H9 (cell line): ENCODE measurements at regions not wholly inside any gene's neighbourhood (a gene's known extent, or its start where the extent isn't known, plus 50 kb on each side); places are given as distances from the start of the nearest gene placed in this dataset.

Experiments used
- DNase-seq: peaks from one replicate; pipeline ENCODE4 v3.0.0-alpha.2; 2017
- H2AFZ ChIP-seq: one replicate; pipeline ENCODE4 v1.6.1; 2013; ENCODE audit warnings: mild to moderate bottlenecking, low read length, control low read depth, moderate library complexity
- H2AK5ac ChIP-seq: 2 replicates; pipeline ENCODE4 v1.6.1; 2013; ENCODE audit warnings: low read length, control low read depth, mixed read lengths; ENCODE audit not compliant: insufficient read length
- H2BK120ac ChIP-seq: one replicate; pipeline ENCODE4 v1.6.1; 2013; ENCODE audit warnings: low read depth, mild to moderate bottlenecking, low read length, control low read depth, inconsistent platforms; ENCODE audit not compliant: poor library complexity, severe bottlenecking
- H2BK12ac ChIP-seq: 2 replicates; pipeline ENCODE4 v1.6.1; 2013; ENCODE audit warnings: low read length, control low read depth, mixed read lengths, low read depth; ENCODE audit not compliant: insufficient read length
- H2BK15ac ChIP-seq: 2 replicates; pipeline ENCODE4 v1.6.1; 2013; ENCODE audit warnings: low read depth, low read length, control low read depth
- H2BK20ac ChIP-seq: one replicate; pipeline ENCODE4 v1.6.1; 2013; ENCODE audit warnings: low read depth, mild to moderate bottlenecking, low read length, control low read depth, inconsistent platforms; ENCODE audit not compliant: poor library complexity, severe bottlenecking
- H2BK5ac ChIP-seq: 2 replicates; pipeline ENCODE4 v1.6.1; 2013; ENCODE audit warnings: low read length, control low read depth, mixed read lengths; ENCODE audit not compliant: insufficient read length
- H3K14ac ChIP-seq: 2 replicates; pipeline ENCODE4 v1.6.1; 2013; ENCODE audit warnings: low read length, control low read depth; ENCODE audit not compliant: insufficient read depth
- H3K18ac ChIP-seq: 2 replicates; pipeline ENCODE4 v1.6.1; 2013; ENCODE audit warnings: low read depth, mild to moderate bottlenecking, mixed read lengths, low read length, control low read depth; ENCODE audit not compliant: insufficient read length
- H3K23ac ChIP-seq: 2 replicates; pipeline ENCODE4 v1.6.1; 2013; ENCODE audit warnings: low read length, control low read depth, mixed read lengths, low read depth; ENCODE audit not compliant: insufficient read length
- H3K23me2 ChIP-seq: 2 replicates; pipeline ENCODE4 v1.6.1; 2013; ENCODE audit warnings: low read depth, mild to moderate bottlenecking, mixed read lengths, low read length, control low read depth; ENCODE audit not compliant: insufficient read length, poor library complexity, severe bottlenecking
- H3K27ac ChIP-seq: 2 replicates; pipeline ENCODE4 v1.5.1; 2013; ENCODE audit warnings: low read length, control low read depth, mixed read lengths, low read depth; ENCODE audit not compliant: insufficient read length
- H3K27me3 ChIP-seq: 2 replicates; pipeline ENCODE4 v1.6.1; 2013; ENCODE audit warnings: low read length, control low read depth, inconsistent platforms; ENCODE audit not compliant: insufficient read depth
- H3K4ac ChIP-seq: 2 replicates; pipeline ENCODE4 v1.6.1; 2013; ENCODE audit warnings: low read depth, mild to moderate bottlenecking, control low read depth, inconsistent platforms, low read length, moderate library complexity
- H3K4me1 ChIP-seq: 2 replicates; pipeline ENCODE4 v1.6.1; 2013; ENCODE audit warnings: low read length, control low read depth, inconsistent platforms; ENCODE audit not compliant: insufficient read depth
- H3K4me2 ChIP-seq: 2 replicates; pipeline ENCODE4 v1.6.1; 2013; ENCODE audit warnings: low read length, control low read depth, mixed read lengths; ENCODE audit not compliant: insufficient read length, insufficient read depth
- H3K56ac ChIP-seq: 2 replicates; pipeline ENCODE4 v1.6.1; 2013; ENCODE audit warnings: low read depth, mild to moderate bottlenecking, mixed read lengths, low read length, control low read depth; ENCODE audit not compliant: insufficient read length
- H3K79me1 ChIP-seq: 2 replicates; pipeline ENCODE4 v1.6.1; 2013; ENCODE audit warnings: low read depth, mild to moderate bottlenecking, moderate library complexity, low read length, control low read depth, inconsistent platforms; ENCODE audit not compliant: insufficient read depth, poor library complexity, severe bottlenecking
- H3K79me2 ChIP-seq: 2 replicates; pipeline ENCODE4 v1.6.1; 2013; ENCODE audit warnings: low read length, control low read depth, inconsistent platforms; ENCODE audit not compliant: insufficient read depth
- H3K9ac ChIP-seq: 2 replicates; pipeline ENCODE4 v1.6.1; 2013; ENCODE audit warnings: low read length, control low read depth, mixed read lengths; ENCODE audit not compliant: insufficient read length; ENCODE audit errors: extremely low read depth
- H3K9me3 ChIP-seq: one replicate; pipeline ENCODE4 v1.6.1; 2013; ENCODE audit warnings: low read depth, low read length, inconsistent platforms; ENCODE audit not compliant: control insufficient read depth
- H3T11ph ChIP-seq: one replicate; pipeline ENCODE4 v1.6.1; 2013; ENCODE audit warnings: mild to moderate bottlenecking, low read length, control low read depth, inconsistent platforms
- H4K20me1 ChIP-seq: one replicate; pipeline ENCODE4 v1.6.1; 2013; ENCODE audit not compliant: control insufficient read depth, insufficient read length, insufficient read depth
- H4K5ac ChIP-seq: 2 replicates; pipeline ENCODE4 v1.6.1; 2013; ENCODE audit warnings: low read depth, mild to moderate bottlenecking, mixed read lengths, low read length, control low read depth; ENCODE audit not compliant: insufficient read length
- H4K8ac ChIP-seq: replicated peaks from 2 replicates; pipeline ENCODE4 v1.6.1; 2013; ENCODE audit warnings: low read length, control low read depth, mixed read lengths, low read depth; ENCODE audit not compliant: insufficient read length
- H4K91ac ChIP-seq: 2 replicates; pipeline ENCODE4 v1.6.1; 2013; ENCODE audit warnings: low read depth, mild to moderate bottlenecking, moderate library complexity, mixed read lengths, low read length, control low read depth; ENCODE audit not compliant: insufficient read length
- H3K27ac Mint-ChIP-seq, 3 experiments: 2 replicates in 2 of 3; 3 replicates in 1 of 3; pipeline ENCODE4 v1.8.0; 2020 to 2021; ENCODE audit warnings: mixed read lengths in 3 of 3, mild to moderate bottlenecking in 1 of 3, moderate library complexity in 1 of 3
- H3K27me3 Mint-ChIP-seq: 2 replicates; pipeline ENCODE4 v1.8.0; 2021; ENCODE audit warnings: low read depth, mild to moderate bottlenecking, moderate library complexity, mixed read lengths
- H3K36me3 Mint-ChIP-seq, 3 experiments: 2 replicates in 2 of 3; 3 replicates in 1 of 3; pipeline ENCODE4 v1.8.0; 2020 to 2021; ENCODE audit warnings: low read depth in 3 of 3, mixed read lengths in 3 of 3; ENCODE audit not compliant: insufficient read depth in 1 of 3
- H3K4me1 Mint-ChIP-seq, 2 experiments: 2 replicates each; pipeline ENCODE4 v1.8.0; 2020; ENCODE audit warnings: mixed read lengths in 2 of 2
- H3K4me3 Mint-ChIP-seq, 2 experiments: 2 replicates in 1 of 2; 3 replicates in 1 of 2; pipeline ENCODE4 v1.8.0; 2020 to 2021; ENCODE audit warnings: mild to moderate bottlenecking in 2 of 2, mixed read lengths in 2 of 2, moderate library complexity in 1 of 2
- H3K9me3 Mint-ChIP-seq, 2 experiments: 2 replicates in 1 of 2; 3 replicates in 1 of 2; pipeline ENCODE4 v1.8.0; 2020; ENCODE audit warnings: mild to moderate bottlenecking in 2 of 2, mixed read lengths in 2 of 2, moderate library complexity in 1 of 2
- CTCF ChIP-seq: fragments of 200-600 bp; sonication (generic); conservative IDR thresholded peaks from 3 replicates; pipeline ENCODE4 v1.8.0; 2021; ENCODE audit warnings: antibody characterized with exemption, mild to moderate bottlenecking
- WGBS: extraction: QIAGEN DNeasy Blood & Tissue Kit; methylation state at CpG from one replicate; pipeline ENCODE4 v1.1.7; 2013; ENCODE audit warnings: missing lambda C conversion rate, low lambda C conversion rate, mixed read lengths; ENCODE audit not compliant: insufficient read length; ENCODE audit errors: extremely low coverage; 5-methylcytosine and 5-hydroxymethylcytosine counted together

GRCh38 chr16:5900046-5900445 is 802.5 kb upstream of the EEF2KMT start:
- no peak overlapping the region for H2BK12ac ChIP-seq
- no peak overlapping the region for H3K27ac Mint-ChIP-seq
- H3K14ac ChIP-seq, result no peak overlapping the region
- peaks cover 24 to 26% of the 10 kb centered on the region in 2 experiments for H3K4me1 Mint-ChIP-seq
- no peaks in the 10 kb centered on the region for H3K27me3 Mint-ChIP-seq
- H2AFZ ChIP-seq, result no peak overlapping the region
- no peak overlapping the region for H3K23ac ChIP-seq
- no peak overlapping the region for H3K27ac ChIP-seq
- no peaks in the 10 kb centered on the region for H3K79me1 ChIP-seq
- H2BK15ac ChIP-seq, result no peak overlapping the region
- no peak overlapping the region for H4K5ac ChIP-seq
- no peaks in the 10 kb centered on the region; a peak in 2 of 7 replicates for H3K36me3 Mint-ChIP-seq
- no peak overlapping the region for H4K8ac ChIP-seq
- H3K56ac ChIP-seq, result no peak overlapping the region
- H3K9ac ChIP-seq, result no peak overlapping the region
- H3K18ac ChIP-seq, result no peak overlapping the region
- no peak overlapping the region for H2BK120ac ChIP-seq
- no peak overlapping the region for H3K4me3 Mint-ChIP-seq
- no peak overlapping the region for H3K4ac ChIP-seq
- H2BK5ac ChIP-seq, result no peak overlapping the region
- no peak overlapping the region for H3T11ph ChIP-seq
- H2BK20ac ChIP-seq, result no peak overlapping the region
- no peak overlapping the region for H2AK5ac ChIP-seq
- H3K4me2 ChIP-seq, result no peak overlapping the region
- no peaks in the 10 kb centered on the region for H3K9me3 ChIP-seq
- no peak for DNase-seq
- no peaks in the 10 kb centered on the region for H3K27me3 ChIP-seq
- no peak overlapping the region for H4K91ac ChIP-seq
- no peak for TF ChIP-seq CTCF
- no peaks in the 10 kb centered on the region for H4K20me1 ChIP-seq
- peaks cover 2% of the 10 kb centered on the region; the same call in 1 of the 2 replicates for H3K4me1 ChIP-seq
- H3K23me2 ChIP-seq, result peaks cover 3% of the 10 kb centered on the region
- H3K9me3 Mint-ChIP-seq, result no peaks in the 10 kb centered on the region
- no peaks in the 10 kb centered on the region for H3K79me2 ChIP-seq
- WGBS, result no CpG with 5 or more reads among the region's 2 CpGs
